Posterior vena cava (tissue), 2 donors: ENCODE measurements at regions not wholly inside any gene's neighbourhood (a gene's known extent, or its start where the extent isn't known, plus 50 kb on each side); places are given as distances from the start of the nearest gene placed in this dataset.

Source experiments
- DNase-seq: peaks from one replicate; pipeline ENCODE4 v3.0.0-alpha.2; 2020; ENCODE audit warnings: low spot score
- intact Hi-C, 2 donors: fragments of 100-400 bp; cut with DNase I; formaldehyde crosslinking; loops; one replicate each; pipeline versions ENCODE4 v1.14.1 to v1.14.2; 2022 to 2023
- donor health status: DM: yes; HTN: yes; CAD: no.
- donor health status: DM: yes; HTN: yes; CAD: no.

- DNase-seq: peak; percentile 66
- intact Hi-C loops: no loop called here
Measured at GRCh38 chr5:176732736-176733405, 77.5 kb upstream of the UNC5A start.

DNA sequence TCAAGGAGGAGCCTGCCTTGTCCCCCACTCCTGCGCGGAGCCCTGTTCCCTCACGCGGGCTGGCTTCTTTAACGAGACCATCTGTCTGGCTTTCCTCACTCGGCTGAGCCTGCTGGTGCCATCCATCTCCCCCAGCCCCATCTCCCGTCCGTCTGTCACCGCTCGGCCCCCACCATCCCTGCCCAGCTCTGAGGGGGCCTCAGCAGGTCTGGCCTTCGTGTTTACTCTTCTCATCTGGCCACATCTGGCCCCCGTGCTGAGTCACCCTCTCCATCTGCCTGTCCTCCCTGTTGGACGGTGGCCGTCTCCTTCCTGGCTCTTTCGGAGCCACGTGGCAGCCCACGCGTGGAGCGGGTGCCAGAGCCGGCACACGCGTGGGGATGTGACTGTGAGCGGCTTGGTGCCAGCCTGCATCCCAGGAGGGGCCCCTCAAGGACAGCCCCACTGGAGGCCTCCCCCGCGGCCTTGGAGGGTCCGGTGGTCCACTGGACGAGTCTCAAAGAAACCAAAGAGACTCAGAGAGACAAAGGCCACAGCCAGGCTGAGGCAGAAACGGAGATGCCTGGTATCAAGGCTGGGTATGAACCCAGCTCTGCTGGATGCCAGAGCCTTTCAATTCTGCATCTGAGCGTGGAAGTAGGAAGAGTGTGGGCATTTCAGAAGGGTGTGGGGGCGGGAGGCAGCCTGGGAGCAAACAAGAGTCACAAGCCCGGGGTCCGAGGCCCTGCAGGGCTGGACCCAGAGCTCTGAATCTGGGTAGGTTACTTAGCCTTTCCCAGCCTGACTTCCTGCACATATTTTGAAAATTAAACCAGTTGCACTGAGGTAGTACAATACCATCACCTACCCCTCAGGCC, 76.7 kb upstream of the UNC5A start:
- DNase-seq: peak; percentile 32
- intact Hi-C loops: no loop called here

- intact Hi-C loops: no loop called here
- peak; percentile 38 for DNase-seq
Measured at GRCh38 chr5:176734756-176735342, 75.5 kb upstream of the UNC5A start.

DNA sequence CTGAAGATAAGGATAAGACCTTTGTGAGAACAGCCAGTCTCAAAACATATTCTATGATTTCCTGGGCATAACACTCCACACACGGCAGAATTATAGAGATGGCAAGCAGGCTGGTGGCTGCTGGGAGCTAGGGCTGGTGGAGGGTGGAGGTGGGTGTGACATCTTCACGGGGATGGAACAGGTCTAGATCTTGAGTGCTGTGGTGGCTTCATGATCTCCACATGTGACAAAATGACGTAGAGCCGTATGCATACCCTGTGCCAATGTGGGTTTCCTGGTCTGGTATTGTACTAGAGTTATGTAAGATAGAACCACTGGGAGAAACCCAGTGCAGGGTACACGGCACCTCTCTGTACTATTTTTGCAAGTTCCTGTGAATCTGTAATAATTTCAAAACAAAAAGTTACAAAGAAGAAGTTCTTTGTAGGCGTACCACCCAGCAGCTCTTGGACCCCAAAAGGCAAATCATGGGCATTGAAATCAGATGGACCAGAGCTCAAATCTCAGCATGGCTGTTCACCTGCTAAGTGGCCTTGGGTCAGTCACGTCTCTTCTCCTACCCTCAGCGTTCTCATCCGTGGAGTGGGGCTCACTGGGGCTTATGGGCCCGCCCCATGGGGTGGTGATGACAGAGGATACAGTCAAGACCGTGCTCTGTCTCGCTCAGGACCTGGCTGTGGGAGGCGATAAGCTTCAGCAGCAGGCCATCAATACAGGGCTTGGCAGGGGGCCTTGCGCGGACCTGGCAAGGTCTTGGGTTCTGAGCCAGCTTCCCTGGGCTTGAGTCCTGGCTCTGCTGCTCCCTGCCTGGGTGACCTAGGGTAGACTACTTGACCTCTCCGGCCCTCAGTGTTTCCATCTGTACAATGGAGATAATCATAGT, 74.7 kb upstream of the UNC5A start:
- intact Hi-C loops: no loop called here
- DNase-seq: peak; percentile 81

DNA sequence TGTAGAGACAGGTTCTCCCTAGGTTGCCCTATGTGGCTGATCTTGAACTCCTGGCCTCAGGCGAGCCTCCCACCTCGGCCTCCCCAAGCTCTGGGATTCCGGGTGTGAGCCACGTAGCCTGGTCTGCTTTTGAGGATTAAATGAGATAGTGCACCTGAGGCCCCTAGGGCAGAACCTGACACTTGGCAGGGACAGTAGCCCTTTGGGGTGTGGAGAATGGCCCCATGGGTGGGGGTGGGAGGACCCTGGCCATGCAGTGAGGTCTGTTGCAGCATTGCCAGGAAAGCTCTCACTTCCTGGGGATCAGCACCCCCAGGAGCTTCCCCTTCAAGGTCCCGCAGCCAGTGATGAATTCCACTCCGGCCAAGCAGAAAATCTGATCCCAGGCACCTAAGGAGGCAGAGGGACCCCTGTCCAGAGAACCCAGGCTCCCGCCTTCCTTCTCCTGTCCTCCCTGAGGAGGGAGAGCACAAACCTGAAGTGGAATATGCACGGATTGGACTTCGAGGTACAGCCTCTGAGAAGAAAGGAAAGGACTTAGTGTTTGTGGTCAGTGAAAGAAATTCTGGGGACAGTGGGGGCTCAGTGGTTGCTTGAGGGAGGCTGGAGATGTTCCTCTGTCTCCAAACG, 73.9 kb upstream of the UNC5A start:
- DNase-seq: peak; percentile 42
- intact Hi-C loops: no loop called here

DNA sequence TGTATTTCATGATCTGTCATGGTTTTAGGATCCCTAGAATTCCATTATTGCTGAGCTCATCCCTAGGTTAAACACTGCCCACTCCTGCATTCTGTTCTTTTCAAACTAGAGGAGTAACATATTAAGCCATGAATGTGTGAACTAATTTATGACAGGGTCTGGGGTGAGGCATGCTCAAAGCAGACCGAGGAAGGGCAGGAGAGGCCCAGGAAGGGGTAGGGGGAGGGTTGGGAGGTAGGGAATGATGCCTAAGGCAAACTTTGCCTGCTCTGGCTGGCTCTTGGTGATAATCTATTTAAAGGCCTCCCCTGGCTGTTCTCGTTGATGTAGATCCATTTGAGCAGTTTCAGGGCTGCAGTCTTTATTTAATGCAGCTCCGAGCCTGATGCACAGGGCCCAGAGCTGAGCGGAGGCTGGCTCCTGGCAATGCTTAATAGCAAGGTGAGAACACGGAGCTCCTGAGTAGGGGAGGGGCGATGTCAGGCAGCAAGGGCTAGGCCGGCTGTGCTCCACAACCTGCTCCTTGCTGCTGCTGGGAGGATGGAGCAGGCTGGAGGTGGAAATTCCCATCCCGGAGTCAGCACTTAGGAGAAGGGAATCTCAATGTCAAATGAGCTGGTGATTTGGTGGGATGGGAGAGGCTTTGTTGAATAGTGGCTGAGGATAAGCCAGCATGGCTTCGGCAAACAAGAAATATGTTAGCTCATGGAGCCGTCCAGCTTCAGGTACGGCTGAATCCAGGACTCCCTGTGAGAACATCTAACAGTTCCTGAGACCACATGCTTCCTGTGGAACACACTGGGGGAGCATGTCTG, 73.2 kb upstream of the UNC5A start:
- DNase-seq: peak; percentile 66
- intact Hi-C loops: no loop called here

- intact Hi-C loops: no loop called here
- peak; percentile 71 for DNase-seq
Measured at GRCh38 chr5:176737746-176738636, 72.4 kb upstream of the UNC5A start.

DNA sequence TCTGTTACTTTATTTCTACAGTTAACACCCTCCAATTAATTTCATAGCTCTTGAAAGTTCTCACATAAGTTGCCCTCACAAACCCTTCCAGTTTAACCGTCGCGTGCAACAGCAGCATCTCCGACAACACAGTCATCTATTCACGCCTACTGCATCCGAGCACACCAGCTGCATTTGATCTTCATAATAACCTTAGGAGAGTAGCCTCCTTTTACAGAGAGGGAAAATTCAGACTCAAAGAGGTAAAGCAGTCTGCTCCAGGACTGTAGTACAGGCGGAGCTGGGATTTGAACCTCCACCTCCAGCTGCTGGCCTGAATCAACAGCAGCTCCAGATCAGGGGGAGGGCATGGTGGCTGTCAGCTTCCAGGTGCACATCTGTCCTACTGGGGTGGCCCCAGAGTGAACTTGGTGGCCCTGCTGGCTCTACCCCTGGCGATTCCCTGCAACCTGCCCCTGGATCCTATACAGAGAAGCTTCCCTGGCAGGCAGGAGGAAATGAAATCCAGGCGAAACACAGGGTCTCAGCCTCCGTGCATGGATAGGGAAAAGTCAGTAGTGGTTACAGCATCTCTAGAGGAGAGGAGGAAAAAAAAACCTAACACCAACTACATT, 71.6 kb upstream of the UNC5A start:
- intact Hi-C loops: no loop called here
- peak; percentile 34 for DNase-seq

DNA sequence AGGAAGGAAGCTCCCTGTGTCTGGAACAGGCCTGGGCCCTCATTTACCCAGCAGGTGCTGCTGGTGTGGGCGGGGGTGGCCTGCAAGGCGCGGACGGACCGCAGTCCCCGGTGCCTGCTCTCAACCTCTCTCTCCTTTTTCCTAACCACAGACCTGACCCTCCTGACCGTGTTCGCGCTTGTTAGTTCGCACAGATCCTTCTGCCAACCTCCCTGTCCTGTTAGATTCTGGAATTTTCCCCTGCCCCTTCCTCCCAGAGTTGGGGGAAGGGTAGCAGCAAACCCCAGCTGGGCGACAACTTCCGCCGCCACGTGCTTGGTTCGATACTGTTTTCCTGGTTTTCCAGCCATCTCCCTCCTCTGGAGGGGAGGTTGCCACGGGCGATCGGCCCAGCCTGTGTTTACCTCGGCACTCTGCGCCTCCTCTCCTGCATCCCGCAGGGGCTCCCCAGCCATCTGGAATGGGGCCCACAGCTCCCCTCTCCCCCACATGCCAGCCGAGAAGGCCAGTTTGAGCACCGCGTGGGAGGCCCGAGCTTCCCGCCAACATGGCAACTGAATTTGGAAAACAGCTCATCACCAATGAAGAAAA, 70.8 kb upstream of the UNC5A start:
- intact Hi-C loops: no loop called here
- DNase-seq: peak; percentile 67

DNA sequence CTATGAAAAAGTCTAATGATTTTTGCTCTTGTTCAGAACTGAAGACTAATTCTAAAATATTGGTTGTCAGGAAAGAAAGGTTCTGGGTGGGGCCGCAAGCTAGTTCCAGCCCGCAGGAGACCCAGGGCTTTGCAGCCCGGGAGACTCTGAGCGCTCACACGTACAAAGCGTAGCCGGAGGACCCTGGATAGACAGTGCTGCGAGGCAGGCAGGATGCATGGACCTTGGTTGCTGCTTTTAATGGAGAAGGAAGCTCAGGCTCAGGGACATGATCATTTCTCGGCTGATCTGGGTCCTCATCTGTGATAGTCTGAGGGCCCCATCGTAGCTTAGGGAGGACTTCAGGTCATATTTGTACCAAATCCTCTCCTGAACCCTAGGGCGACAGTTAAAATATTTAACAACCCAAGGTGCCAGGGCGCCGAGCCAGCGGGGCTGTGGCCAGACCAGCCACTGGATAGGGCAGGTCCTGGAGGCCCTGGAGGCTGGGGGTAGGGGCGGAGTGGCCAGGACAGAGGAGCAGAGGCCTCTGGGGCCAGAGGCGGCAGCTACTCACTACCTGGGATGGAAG, 70.1 kb upstream of the UNC5A start:
- intact Hi-C loops: no loop called here
- peak; percentile 35 for DNase-seq

DNA sequence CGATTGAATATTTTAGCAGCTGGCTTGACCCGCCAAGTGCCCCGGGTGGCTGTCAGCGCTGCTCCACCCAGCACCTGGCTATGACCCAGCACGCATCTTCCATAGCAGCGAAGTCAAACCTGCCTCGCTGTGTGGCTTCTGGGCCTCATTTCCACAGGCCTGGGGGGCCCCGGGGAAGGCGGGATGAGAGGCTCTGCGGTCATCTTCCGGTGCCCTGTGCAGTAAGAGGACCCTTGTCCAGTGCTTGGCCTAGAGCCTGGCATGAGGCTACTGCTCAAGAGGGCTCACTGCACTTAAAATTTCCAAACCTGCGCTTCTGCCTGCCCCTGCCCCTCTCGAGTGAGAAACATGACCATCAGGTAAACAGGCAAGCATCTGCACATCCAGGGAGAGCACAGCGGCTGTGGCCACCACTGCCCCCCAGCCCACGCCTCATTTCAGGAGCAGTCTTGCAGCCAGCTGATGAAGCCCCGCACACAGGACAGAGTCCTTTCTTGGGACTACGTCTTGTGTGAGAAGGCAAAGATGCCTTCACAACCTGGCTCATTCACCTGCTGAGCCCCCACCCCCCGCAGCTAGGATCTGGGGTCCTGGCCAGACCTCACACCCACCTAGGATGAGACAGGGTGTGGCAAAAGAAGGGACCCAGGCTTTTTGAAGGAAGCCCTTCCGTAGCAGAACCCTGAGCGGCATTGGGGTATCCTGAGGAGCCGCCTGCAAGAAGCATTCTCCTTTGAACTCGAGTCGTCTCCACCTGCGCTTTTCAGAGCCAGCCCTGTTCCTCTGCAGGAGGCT, 69.5 kb upstream of the UNC5A start:
- intact Hi-C loops: no loop called here
- peak; percentile 75 for DNase-seq

DNA sequence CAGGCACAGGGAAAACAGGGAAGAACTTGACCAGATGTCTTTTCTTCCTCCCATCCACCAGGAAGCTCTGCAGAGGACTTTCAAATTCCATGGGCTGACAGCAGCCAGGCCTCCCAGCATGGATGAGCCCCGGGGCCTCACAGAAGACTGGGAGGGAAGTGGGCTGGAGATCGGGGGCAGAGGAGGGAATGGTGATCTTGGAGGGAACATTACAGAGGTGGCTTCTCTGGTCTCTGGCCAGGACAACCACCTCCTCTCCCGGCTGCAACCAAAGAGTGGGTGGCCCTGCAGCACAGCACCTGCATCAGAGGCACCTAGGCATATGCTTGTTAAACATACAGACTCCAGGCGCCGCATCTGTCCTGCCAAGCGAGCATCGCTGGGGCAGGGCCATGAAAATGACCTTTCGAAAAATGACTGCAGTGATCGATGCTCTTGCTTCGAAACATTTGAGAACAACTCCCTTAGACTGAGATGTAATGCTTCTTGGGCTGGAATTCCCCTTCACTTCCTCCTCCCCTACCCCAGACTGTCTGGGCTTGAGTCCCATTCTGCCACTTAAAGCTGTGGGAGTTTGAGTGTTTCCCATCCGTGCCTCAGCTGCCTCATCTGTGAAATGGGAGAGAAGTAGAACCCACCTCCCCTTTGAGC, 68.7 kb upstream of the UNC5A start:
- DNase-seq: peak; percentile 75
- intact Hi-C loops: no loop called here

- intact Hi-C loops: no loop called here
- peak; percentile 34 for DNase-seq
Measured at GRCh38 chr5:176742246-176743105, 67.9 kb upstream of the UNC5A start.
